IPS-18c (cell line): ENCODE measurements at regions not wholly inside any gene's neighbourhood (a gene's known extent, or its start where the extent isn't known, plus 50 kb on each side); places are given as distances from the start of the nearest gene placed in this dataset.
"Not testable (repeated sequence)": the region's sequence is repeated elsewhere in the genome, so short reads cannot be mapped to it uniquely, and the experiment has no call there.

Source experiments
- H3K4me3 ChIP-seq: 2 replicates; pipeline ENCODE4 v1.7.0; 2013; ENCODE audit warnings: low read depth, mild to moderate bottlenecking, low read length, moderate library complexity; ENCODE audit not compliant: insufficient read depth
- H3K9me3 ChIP-seq: one replicate; pipeline ENCODE4 v1.6.1; 2013; ENCODE audit warnings: mild to moderate bottlenecking, low read length, moderate library complexity; ENCODE audit not compliant: control insufficient read depth, insufficient read depth

DNA sequence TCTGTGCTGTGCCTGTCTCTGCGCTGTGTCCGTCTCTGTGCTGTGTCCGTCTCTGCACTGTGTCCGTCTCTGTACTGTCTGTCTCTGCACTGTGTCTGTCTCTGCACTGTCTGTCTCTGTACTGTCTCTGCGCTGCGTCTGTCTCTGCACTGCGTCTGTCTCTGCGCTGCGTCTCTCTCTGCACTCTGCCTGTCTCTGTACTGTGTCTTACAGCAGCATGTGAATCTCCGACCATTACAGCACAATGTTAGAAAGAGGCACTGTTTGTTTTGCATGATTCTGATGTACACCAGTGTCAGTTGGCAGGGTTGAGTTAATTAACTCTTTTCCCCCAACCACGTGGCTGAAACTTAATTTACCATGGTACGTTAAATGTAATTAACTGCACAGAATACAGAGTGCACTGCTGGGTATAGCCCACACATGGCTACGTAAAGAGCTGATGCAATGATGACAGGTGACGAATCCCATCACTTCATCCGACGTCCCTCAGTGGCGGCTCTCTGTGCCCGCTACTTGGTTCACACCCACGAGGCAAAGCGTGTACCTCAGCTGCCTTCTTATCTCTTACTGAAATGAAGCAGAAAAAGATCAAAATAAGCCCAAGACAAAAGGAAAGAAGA lies 127.7 kb upstream of the SFSWAP start:
- H3K9me3 ChIP-seq = no peaks in the 10 kb centered on the region
- H3K4me3 ChIP-seq = no peak overlapping the region

DNA sequence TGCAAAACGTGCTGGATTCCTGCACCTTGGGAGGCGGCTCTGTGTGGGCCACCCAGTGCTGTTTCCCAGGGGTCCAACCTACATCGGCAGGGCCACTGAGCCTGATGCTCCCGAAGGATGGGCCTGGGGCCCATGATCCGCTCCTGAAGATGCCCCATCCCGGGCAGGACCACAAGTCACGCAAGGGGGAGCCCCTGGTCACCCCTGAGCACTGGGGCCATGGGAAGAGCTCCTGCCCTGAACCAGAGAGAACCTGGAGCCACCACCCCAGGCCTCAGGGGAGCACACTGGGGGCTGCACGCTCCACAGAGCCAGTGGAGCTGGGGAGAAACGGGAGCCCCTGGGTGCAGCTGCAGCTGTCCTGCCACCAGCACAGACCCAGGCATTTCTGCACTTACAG lies 124.6 kb upstream of the SFSWAP start:
- no peaks in the 10 kb centered on the region for H3K9me3 ChIP-seq

DNA sequence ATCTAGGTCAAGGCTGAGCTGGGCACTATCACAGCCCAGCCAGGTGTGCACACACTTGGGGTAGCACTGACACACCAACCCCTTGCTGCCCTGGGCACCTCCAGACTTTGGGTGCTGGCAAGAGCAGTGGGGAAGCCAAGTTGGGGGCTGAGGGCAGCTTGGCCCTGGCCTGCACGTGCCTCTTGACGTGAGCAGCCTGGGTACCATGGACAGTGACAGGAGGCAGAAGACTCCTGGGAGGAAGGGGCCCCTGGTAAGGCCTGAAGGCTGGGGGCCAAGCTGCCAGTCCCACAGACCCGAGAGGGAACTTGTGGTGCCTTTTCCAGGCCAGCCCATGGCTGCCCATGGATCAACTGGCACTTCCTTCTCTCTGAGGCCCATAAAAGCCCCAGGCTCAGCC lies 124.1 kb upstream of the SFSWAP start:
- no peak overlapping the region for H3K4me3 ChIP-seq
- no peaks in the 10 kb centered on the region for H3K9me3 ChIP-seq

More for the DNA sequence above, 124.6 kb upstream of the SFSWAP start:
- no peak overlapping the region for H3K4me3 ChIP-seq

DNA sequence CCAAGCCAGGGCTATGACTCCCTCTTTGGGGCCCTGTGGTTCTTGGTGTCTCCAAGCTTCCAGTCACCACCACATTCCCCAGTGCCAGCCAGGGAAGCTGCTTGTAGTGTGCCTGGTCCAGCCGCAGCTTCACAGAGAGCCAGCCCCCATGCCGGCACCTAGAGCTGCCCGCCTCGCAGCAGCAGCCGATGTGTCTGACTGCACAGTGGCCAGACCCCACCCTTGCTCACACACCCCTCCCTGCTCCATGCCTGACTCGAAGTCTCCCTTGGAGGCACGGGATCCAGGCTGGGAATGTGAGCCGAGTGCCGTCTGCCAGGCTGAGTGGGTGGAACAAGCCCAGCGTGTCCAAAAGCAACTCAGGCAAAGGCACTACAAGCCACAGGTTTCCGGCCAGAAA lies 123.3 kb upstream of the SFSWAP start:
- Histone ChIP-seq H3K9me3 (peaks cover 2% of the 10 kb centered on the region), H3K4me3 (no peak overlapping the region)

DNA sequence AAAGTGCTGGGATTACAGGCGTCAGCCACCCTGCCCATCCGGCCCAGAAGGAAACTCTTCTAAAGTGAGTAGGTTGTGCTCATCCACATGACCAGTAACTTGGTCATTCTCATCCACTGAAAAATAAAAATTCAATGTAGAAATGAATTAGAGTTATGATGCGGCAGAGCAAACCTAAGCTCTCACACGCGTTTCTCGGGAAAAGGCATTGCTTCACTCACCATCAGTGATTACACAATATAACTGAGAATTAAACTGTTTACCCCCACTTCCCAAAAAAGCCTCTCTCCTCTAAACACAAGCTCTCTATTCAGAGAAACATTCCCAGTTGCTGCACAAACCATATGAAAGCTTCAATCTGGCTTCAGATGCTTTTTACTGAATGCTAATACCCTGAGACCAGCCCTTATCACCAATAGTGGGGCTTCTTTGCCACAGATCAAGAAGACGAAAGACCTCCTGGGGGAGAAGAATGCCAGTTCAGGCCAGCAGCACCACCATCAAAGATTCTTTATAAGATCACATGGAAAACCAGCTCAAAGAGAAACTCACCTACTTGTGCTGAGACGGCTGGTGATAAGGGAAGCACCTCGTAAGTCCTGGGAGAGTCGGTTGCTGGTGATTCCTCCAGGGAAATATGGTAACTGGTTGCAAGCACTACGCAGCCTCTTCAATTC lies 121.5 kb upstream of the SFSWAP start:
- Histone ChIP-seq H3K4me3 (no peak overlapping the region), H3K9me3 (peaks cover 2% of the 10 kb centered on the region)

DNA sequence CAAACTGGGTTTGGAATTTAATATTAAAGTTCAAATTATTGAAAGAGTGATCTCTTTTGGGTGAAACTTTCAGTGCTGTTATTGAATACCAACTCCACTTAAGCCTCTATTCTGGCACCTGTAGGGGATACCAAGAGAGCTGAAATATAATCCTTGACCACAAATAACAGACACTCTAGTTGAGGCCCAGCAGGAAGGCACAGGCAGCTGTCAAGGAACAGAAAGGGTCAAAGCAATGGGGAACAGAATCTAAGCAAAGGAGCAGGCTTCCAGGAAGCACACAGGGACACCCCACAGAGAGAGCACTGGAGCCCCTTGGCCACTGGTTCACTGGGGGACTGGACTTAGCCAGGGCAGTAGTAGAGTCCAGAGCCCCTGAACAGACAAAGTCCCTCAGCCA lies 120.9 kb upstream of the SFSWAP start:
- H3K9me3 ChIP-seq = peaks cover 2% of the 10 kb centered on the region

DNA sequence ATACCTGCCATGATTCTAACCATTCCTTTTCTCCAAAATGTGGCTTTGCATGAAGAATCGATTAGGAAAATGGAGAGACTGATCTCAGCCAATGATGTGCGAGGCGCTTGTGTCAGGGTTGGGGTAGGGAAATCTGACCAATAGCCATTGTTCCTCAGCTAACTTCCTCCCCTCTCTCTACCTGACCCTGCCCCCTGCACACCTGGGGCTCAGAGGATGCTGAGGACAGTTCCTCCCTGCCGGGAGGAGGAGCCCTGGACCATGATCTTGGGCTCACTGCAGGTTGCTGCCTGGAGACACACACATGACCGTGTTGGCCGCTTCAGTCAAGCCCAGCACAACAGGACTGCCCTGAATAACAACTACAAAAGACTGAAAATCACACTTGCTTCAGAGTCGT lies 119.8 kb upstream of the SFSWAP start:
- peaks cover 2% of the 10 kb centered on the region for H3K9me3 ChIP-seq
- H3K4me3 ChIP-seq = no peak overlapping the region

More for the DNA sequence above, 120.9 kb upstream of the SFSWAP start:
- no peak overlapping the region for H3K4me3 ChIP-seq

DNA sequence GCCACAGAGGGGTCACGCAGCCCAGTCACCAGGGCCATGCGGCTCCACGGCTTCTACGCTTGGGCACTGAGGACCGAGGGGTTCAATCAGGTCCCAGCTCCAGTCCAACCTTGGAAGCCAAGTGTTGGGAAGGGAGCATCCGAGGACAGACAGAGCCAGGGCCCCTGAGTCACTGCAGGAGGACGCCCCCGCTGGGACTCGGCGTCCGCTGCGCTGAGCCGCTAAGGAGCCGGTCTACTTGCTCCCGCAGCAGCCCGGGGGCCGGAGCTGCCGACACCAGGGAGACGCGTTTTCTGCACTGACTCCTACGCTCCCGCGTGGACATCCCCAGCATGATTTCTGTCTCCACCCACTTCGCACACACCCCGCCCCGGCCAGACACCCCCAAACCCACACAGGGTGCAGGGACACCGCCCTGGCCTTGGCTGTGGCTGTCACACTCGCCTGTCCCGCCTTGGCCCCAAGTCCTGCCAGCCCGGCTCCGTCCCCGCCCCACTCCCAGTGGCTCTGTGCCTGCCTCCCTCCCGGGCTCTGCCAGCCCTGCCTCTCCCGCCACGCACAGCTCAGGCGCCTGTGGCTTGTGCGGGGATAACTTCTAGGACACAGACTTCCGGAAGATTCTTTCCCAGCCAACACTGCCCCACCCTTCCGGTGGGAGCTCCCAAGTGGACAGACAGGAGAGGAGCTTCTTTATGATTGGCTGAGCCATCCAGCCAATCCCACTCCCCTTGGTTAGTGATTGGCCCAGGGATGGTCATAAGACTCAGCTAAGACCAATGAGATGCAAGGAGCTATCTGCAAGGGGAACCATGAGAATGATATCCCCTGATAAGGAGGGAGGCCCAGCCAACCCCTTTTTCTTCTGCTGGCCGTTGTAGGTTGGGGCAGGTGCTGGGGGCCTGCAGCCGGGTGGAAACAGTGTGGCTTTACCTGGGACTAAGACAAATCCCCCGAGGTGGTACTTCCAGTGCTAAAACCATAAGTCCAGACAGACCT lies 118.9 kb upstream of the SFSWAP start:
- Histone ChIP-seq H3K9me3 (peaks cover 2% of the 10 kb centered on the region), H3K4me3 (no peak overlapping the region)

DNA sequence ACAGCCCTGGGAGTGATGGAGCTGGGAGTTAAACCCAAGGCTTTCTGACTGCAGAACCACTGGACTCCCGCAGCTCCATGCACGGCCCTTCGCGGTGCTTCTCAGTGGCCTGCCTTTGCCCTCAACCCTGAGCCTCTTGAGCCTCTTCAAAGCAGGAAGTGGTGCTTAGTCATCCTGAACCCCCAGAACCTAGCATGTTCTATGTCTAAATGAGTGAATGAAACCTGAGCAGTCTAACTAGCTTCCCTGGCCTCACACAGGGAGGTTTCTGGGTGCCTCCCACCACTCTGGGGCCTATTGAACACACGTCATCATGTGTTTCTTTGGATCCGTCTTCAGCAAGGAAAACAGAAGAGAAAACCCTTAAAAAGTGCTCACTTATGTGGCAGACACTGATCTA lies 117.9 kb upstream of the SFSWAP start:
- peaks cover 2% of the 10 kb centered on the region for H3K9me3 ChIP-seq
- H3K4me3 ChIP-seq = no peak overlapping the region

DNA sequence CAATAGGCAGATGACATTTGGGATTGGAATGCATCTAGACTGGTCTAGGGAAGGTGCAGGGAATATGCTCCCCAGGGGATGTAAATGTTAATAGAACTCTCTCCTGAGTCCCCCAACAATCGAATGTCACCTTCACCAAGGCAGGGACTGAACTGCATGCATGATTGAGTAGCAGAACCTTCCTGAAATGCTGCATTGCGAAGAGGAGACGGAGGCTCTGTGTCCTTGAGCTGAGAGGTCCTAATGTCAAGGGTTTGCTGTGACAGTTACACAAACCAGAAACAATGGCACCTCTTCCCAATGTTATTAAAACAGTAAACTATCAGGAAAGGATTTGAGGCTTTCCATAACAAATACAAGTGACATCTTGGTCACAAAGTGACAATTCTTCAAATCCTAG lies 117.5 kb upstream of the SFSWAP start:
- Histone ChIP-seq H3K9me3 (peaks cover 2% of the 10 kb centered on the region), H3K4me3 (no peak overlapping the region)

DNA sequence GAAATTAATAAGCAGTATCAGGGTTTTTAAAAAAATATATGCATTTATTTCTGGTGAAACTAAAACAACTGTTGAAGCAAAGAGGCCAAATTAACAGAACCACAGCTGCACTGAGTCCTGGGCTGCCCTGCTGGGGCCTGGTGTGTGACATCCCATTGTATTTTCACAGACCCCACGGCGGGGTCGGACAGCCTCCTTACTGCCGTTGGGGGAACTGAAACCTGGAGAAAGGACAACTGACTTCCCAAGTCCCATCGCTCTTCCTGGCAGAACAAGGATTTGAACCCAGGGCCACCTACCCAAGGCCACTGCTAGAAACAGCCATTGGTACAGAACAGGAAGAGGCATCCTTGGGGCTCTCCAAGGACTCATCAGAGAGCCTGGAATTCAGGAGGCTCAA lies 114.8 kb upstream of the SFSWAP start:
- no peak overlapping the region for H3K4me3 ChIP-seq

DNA sequence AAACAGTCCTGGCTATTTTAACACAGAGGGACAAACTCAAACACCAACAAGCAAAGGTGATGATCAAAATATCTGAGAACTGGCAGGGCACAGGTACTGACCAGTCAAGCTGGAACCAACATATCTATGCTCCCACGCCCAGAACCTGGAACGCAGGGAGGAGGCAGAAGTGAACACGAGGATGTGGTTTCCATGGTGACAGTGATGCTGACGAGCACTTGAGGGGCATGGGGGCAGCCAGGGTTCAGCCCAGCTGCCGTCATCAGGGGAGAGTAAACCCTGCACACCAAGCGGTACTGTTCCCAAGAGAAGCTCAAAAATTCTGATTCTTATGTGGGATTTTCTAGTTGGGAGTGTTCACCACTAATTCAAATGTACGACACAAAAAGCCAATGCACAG lies 113.6 kb upstream of the SFSWAP start:
- Histone ChIP-seq H3K9me3 (peaks cover 2% of the 10 kb centered on the region), H3K4me3 (no peak overlapping the region)

More for the DNA sequence above, 114.8 kb upstream of the SFSWAP start:
- H3K9me3 ChIP-seq = peaks cover 2% of the 10 kb centered on the region

DNA sequence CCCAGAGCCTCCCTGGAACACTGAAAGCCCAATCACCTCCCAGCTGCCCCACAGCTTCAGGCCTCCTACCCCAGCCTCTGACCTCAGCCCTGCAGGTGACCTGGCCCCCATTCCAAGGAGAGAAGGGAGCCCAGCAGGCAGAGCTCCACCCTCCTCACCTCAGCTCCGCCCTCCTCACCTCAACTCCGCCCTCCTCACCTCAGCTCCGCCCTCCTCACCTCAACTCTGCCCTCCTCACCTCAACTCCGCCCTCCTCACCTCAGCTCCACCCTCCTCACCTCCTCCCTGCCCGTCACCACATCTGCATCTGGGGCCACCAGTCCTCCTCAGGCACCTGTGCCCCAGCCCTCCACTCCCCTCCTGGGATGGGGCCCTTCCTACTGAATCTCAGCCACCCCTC lies 112.2 kb upstream of the SFSWAP start:
- Histone ChIP-seq H3K9me3 (no peaks in the 10 kb centered on the region), H3K4me3 (no peak overlapping the region)

DNA sequence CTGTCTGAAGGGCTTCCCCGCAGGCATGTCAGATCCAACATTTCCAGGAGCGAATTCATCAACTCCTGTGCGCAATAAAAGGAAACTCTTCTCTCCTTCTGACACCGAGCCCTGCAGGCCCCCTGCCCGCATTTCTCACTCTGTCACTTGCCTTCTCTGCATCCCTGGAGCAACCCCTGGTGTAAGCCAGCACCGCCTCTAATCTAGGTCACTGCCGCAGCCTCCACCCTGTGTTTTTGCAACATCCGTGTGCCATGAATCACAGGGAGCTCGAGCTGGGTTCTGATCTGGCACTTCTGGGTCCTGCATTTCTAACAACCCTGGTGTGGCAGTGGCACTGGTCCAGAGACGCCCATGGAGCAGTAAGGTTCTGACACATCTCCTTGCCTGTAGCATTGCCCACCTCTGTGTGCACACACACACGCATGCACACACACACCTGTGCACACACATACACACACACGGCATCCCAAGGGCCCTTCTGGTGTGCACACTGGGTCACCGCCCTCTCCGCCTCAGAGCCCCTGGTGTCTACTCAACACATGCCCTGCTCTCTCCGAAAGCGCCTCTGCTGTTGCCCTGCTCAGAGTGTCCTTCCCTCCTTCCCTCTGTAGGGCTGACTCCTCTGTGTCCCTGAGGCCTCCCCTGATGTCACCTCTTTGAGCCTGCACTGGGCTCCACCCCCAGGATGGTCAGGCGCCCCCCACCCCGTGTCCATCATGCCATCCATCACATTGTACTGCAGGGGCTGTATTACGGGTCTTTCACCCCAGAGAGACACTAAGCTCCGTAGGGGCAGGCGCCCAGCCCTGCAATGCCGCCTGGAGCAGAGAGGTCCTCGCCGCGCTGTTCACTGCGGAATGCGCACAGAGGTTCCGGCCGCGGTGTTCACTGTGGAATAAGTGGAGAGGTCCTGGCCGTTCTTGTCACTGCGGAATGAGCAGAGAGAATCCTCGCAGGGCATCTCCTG lies 111.4 kb upstream of the SFSWAP start:
- Histone ChIP-seq H3K4me3 (no peak overlapping the region), H3K9me3 (no peaks in the 10 kb centered on the region)

DNA sequence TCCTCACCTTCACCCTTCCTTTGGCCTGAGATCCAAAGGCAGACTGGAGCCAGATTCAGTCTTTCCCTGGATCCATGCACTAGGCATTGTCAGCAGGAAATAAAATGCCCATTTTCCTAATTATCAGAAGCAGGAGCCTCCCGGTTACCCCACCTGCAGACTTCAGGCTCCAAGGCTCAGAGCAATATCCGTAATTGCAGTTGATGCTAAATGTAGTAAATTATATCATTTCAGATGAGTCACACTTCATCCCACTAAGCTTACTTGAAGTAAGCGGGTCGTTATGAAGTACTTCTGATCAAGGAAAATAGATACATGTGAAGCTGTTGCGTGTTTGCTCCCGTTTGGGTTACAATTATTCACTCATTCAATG lies 110.7 kb upstream of the SFSWAP start:
- Histone ChIP-seq H3K4me3 (no peak overlapping the region), H3K9me3 (no peaks in the 10 kb centered on the region)

DNA sequence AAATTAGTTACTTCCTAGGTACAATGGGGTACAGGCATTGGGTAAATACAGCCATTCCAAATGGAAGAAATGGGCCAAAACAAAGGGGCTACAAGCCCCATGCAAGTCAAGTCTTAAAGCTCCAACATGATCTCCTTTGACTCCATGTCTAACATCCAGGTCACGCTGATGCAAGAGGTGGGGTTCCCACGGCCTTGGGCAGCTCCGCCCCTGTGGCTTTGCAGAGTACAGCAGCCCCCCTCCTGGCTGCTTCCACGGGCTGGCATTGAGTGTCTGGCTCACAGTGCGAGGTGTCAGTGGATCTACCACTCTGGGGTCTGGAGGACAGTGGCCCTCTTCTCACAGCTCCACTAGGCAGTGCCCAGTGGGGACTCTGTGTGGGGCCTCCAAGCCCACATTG lies 109.4 kb upstream of the SFSWAP start:
- not testable (repeated sequence) for H3K9me3 ChIP-seq, H3K4me3 ChIP-seq
